Psoas muscle (tissue), 7 donors: ENCODE measurements at regions not wholly inside any gene's neighbourhood (a gene's known extent, or its start where the extent isn't known, plus 50 kb on each side); places are given as distances from the start of the nearest gene placed in this dataset.

Source experiments
- ATAC-seq, 4 donors: fragments of 200-7000 bp; cut with Tn5 transposase; one replicate each; pipeline ENCODE4 v1.9.1; 2020; ENCODE audit warnings: moderate library complexity in 3 of 4, mild to moderate bottlenecking in 2 of 4
- DNase-seq, 2 donors: peaks; one replicate each; pipeline ENCODE4 v3.0.0-alpha.2; 2020
- H3K27ac ChIP-seq: fragments of 200-600 bp; one replicate; pipeline ENCODE4 v1.8.0; 2022
- H3K27me3 ChIP-seq, 3 donors: fragments of 200-600 bp in 1 of 3; one replicate each; pipeline versions ENCODE4 v1.6.1 to v1.8.0; 2013 to 2022; ENCODE audit warnings: low read length in 2 of 3, mild to moderate bottlenecking in 2 of 3, moderate library complexity in 1 of 3; ENCODE audit not compliant: insufficient read depth in 3 of 3
- H3K36me3 ChIP-seq, 2 donors: fragments of 200-600 bp in 1 of 2; one replicate each; pipeline versions ENCODE4 v1.6.1 to v1.8.0; 2013 to 2022; ENCODE audit warnings: low read depth in 1 of 2, mild to moderate bottlenecking in 1 of 2, moderate library complexity in 1 of 2; ENCODE audit not compliant: insufficient read depth in 1 of 2
- H3K4me1 ChIP-seq: fragments of 200-600 bp; one replicate; pipeline ENCODE4 v1.8.0; 2022
- H3K4me3 ChIP-seq: fragments of 200-600 bp; one replicate; pipeline ENCODE4 v1.8.0; 2022; ENCODE audit warnings: mild to moderate bottlenecking
- H3K9me3 ChIP-seq: fragments of 200-600 bp; one replicate; pipeline ENCODE4 v1.8.0; 2022
- WGBS, 3 donors: extraction: QIAGEN DNeasy Blood & Tissue Kit; methylation state at CpG; one replicate each; pipeline versions ENCODE4 v1.1.6 to v1.1.7; 2013; 5-methylcytosine and 5-hydroxymethylcytosine counted together
- intact Hi-C, 2 donors: fragments of 100-400 bp; cut with DNase I; formaldehyde crosslinking; loops; one replicate each; pipeline versions ENCODE4 v1.11.0 to v1.14.2; 2022
- TF ChIP-seq, protein P1 (sequence below): fragments of 200-600 bp; IDR thresholded peaks from one replicate; pipeline ENCODE4 v1.8.0; 2022; ENCODE audit warnings: antibody characterized with exemption
- donor health status: healthy with polysubstance abuse.
- donor health status: DM: no; HTN: no; CAD: no; lungs with moderate emphysema.
- donor health status: Bipolar disorder and iron deficiency.
- donor health status: healthy.
- donor health status: DM: yes; HTN: yes; CAD: no.
- donor health status: DM: no; HTN: no; CAD: no.
- donor health status: DM: yes; HTN: yes; CAD: no.

DNA sequence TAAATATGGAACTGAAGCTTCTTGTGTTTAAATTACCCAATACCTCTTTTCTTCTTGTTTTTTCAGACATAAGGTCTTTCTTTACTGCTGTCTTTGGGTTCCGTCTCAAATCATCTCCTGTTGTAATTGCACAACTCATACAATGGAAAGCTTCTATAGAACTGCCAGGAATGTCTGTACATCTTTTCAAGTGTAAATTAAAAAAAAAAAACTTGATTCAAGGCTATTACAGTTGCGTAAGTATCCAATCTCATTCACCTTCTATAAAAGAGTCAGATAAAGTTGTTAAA, 243.5 kb downstream of the ICE1 start:
- ATAC-seq = no peak
- TF ChIP-seq, protein P1, sequence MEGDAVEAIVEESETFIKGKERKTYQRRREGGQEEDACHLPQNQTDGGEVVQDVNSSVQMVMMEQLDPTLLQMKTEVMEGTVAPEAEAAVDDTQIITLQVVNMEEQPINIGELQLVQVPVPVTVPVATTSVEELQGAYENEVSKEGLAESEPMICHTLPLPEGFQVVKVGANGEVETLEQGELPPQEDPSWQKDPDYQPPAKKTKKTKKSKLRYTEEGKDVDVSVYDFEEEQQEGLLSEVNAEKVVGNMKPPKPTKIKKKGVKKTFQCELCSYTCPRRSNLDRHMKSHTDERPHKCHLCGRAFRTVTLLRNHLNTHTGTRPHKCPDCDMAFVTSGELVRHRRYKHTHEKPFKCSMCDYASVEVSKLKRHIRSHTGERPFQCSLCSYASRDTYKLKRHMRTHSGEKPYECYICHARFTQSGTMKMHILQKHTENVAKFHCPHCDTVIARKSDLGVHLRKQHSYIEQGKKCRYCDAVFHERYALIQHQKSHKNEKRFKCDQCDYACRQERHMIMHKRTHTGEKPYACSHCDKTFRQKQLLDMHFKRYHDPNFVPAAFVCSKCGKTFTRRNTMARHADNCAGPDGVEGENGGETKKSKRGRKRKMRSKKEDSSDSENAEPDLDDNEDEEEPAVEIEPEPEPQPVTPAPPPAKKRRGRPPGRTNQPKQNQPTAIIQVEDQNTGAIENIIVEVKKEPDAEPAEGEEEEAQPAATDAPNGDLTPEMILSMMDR = no peak
- Histone ChIP-seq H3K4me1 (peaks cover 4% of the 10 kb centered on the region), H3K27ac (no peak overlapping the region), H3K4me3 (no peak overlapping the region), H3K9me3 (no peaks in the 10 kb centered on the region), H3K36me3 (no peaks in the 10 kb centered on the region), H3K27me3 (no peaks in the 10 kb centered on the region)
- no peak for DNase-seq
- intact Hi-C loops = no loop called here
- 87 to 90% (median 88%) methylated on average over 2 of the region's 2 CpGs for WGBS, 3 donors

DNA sequence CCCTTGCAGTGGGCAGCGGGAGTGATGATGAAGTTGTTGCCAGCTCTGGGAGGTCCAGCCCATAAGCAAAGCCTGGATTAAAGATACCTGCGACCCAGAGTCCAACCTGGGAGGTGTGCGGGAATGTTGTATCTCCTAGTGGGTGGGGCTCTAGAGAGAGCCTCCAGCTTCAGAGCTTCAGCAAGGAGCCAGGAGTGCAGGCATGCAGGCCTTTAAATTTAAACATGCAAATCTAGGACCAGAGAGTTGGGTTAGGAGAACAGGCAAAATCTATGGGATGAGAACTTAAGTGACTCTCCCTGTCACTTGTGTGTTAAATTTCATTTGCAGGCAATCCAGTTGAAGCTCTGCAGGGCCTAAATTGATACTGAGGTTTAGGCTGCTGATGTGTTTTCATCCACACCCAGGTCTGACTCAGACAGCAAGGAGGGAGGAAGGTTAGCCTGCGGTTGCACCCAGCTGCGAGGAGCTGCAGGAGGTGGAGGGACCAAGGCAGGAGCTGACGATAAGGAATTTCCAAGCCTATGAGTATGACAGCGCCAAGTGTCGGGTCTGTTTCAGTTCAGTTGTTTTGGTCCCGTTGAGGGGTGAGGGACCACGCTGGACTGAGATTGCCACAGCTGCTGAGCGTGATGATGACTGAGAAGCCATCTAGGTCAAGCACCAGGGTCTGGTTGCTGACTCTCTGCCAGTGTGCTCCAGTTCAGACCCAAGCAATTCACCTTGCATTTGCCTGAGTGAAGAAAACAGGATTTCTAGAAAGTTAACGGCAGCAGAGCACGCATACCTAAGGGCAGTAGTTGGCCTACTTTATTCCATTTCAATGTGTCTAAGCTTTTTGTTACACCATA, 243.0 kb downstream of the ICE1 start:
- Histone ChIP-seq H3K4me1 (peaks cover 4% of the 10 kb centered on the region), H3K27me3 (no peaks in the 10 kb centered on the region), H3K36me3 (no peaks in the 10 kb centered on the region), H3K9me3 (no peaks in the 10 kb centered on the region), H3K27ac (no peak overlapping the region), H3K4me3 (no peak overlapping the region)
- TF ChIP-seq, protein P1 = no peak
- DNase-seq (no peak), ATAC-seq (no peak)
- WGBS, 3 donors = 83 to 88% (median 84%) methylated on average over 13 of the region's 13 CpGs
- intact Hi-C loops = no loop called here

DNA sequence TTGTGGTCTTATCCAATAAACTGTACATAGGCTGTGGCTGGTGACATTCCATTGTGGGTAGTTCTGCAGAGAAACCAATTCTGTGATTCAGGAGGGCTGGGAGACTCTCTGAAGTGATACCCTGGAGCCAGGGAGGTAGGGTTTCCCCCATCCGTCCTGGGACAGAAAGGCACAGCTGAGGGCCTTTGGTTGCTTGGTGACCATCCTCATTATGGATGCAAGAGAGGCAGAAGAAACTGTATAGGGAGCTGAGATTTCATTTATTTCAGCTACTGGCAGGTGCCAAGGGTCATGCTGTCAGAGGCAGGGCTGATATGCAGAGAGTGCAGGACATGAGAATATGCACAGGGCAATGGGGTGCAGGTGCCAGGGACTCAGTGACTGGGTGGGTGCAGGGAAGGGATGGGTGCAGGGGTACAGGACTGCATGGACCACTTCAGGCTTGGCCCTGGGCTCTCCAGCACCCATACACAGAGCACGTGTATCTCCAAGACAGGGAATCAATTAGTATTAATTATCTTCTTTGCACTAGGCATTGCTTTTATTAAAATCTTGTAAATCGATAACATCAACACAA, 236.5 kb downstream of the ICE1 start:
- no peaks in the 10 kb centered on the region for H3K36me3 ChIP-seq
- no peak for DNase-seq
- peaks cover 16% of the 10 kb centered on the region for H3K4me1 ChIP-seq
- 70 to 87% (median 76%) methylated on average over 3 of the region's 3 CpGs for WGBS, 3 donors
- TF ChIP-seq, protein P1 = no peak
- no peak overlapping the region for H3K4me3 ChIP-seq
- no peaks in the 10 kb centered on the region for H3K9me3 ChIP-seq
- intact Hi-C loops = loop anchor here in 1 of 2 donors (10.0 kb wide), 1 partner anchor 164 kb away; no protein-coding TSS in a partner anchor
- no peak overlapping the region for H3K27ac ChIP-seq
- H3K27me3 ChIP-seq = no peaks in the 10 kb centered on the region
- no peak for ATAC-seq

DNA sequence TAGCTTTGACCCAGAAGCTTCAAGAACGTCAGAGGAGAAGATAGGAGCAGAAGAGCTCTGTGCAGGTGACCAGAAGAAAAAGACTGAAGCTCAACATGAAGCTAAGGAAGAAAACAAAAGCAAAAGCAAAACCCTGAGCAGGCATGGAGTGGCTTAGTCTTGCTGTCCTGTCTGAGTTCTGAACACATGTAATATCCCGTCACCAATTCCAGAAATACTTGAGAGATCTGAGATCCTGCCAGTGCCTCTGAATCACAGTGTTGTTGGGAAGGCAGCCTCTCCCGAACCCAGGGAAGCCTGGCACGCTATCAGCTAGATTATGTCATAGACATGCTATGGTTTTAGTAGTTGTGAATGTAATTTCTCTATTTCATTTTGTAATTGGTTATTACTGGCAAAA, 235.7 kb downstream of the ICE1 start:
- peak; percentile 95 to 100 (median 98) for ATAC-seq
- TF ChIP-seq, protein P1 = no peak
- intact Hi-C loops = loop anchor here in 1 of 2 donors (10.0 kb wide), 1 partner anchor 163 kb away; no protein-coding TSS in a partner anchor
- Histone ChIP-seq H3K27me3 (no peaks in the 10 kb centered on the region), H3K36me3 (no peaks in the 10 kb centered on the region), H3K27ac (peak overlapping the region; percentile 76), H3K9me3 (no peaks in the 10 kb centered on the region), H3K4me1 (peaks cover 16% of the 10 kb centered on the region), H3K4me3 (peak overlapping the region; percentile 44)
- WGBS, 3 donors = 17 to 25% (median 22%) methylated on average over 4 of the region's 4 CpGs
- DNase-seq = peak; percentile 34 to 62
